Mesendoderm (in vitro differentiated cells): ENCODE measurements at regions not wholly inside any gene's neighbourhood (a gene's known extent, or its start where the extent isn't known, plus 50 kb on each side); places are given as distances from the start of the nearest gene placed in this dataset.
A peak's percentile ranks its signal among the peaks of the same experiment; 100 is the strongest.

Experiments used
- DNase-seq: peaks from one replicate; pipeline ENCODE4 v3.0.0; 2013
- H2AK5ac ChIP-seq: 2 replicates; pipeline ENCODE4 v1.6.1; 2013; ENCODE audit warnings: low read length, inconsistent platforms
- H2BK120ac ChIP-seq: 2 replicates; pipeline ENCODE4 v1.6.1; 2013; ENCODE audit warnings: low read depth, mild to moderate bottlenecking, low read length, moderate library complexity, mixed read lengths
- H2BK15ac ChIP-seq: replicated peaks from 2 replicates; pipeline ENCODE4 v1.6.1; 2013; ENCODE audit warnings: low read depth, mild to moderate bottlenecking, moderate library complexity
- H2BK5ac ChIP-seq: 2 replicates; pipeline ENCODE4 v1.6.1; 2013; ENCODE audit warnings: low read length, inconsistent platforms
- H3K18ac ChIP-seq: 2 replicates; pipeline ENCODE4 v1.6.1; 2013; ENCODE audit warnings: mild to moderate bottlenecking, low read length, mixed read lengths
- H3K23ac ChIP-seq: one replicate; pipeline ENCODE4 v1.6.1; 2013; ENCODE audit warnings: low read length
- H3K27ac ChIP-seq: 2 replicates; pipeline ENCODE4 v1.5.1; 2013; ENCODE audit warnings: low read depth, mild to moderate bottlenecking, inconsistent platforms, low read length, moderate library complexity
- H3K27me3 ChIP-seq: 2 replicates; pipeline ENCODE4 v1.6.1; 2013; ENCODE audit warnings: low read length, control low read depth, mild to moderate bottlenecking, inconsistent platforms; ENCODE audit not compliant: insufficient read depth, poor library complexity
- H3K36me3 ChIP-seq: 2 replicates; pipeline ENCODE4 v1.6.1; 2013; ENCODE audit warnings: low read length, inconsistent platforms; ENCODE audit not compliant: control insufficient read depth, insufficient read depth
- H3K4ac ChIP-seq: one replicate; pipeline ENCODE4 v1.6.1; 2013; ENCODE audit warnings: low read depth, mild to moderate bottlenecking, low read length, moderate library complexity
- H3K4me1 ChIP-seq: 2 replicates; pipeline ENCODE4 v1.6.1; 2013; ENCODE audit warnings: low read depth, low read length, inconsistent platforms; ENCODE audit not compliant: control insufficient read depth
- H3K4me2 ChIP-seq: 2 replicates; pipeline ENCODE4 v1.6.1; 2013; ENCODE audit warnings: low read length
- H3K4me3 ChIP-seq: 2 replicates; pipeline ENCODE4 v1.5.1; 2013; ENCODE audit warnings: mild to moderate bottlenecking, low read length
- H3K56ac ChIP-seq: one replicate; pipeline ENCODE4 v1.6.1; 2013; ENCODE audit warnings: low read length
- H3K79me1 ChIP-seq: 2 replicates; pipeline ENCODE4 v1.6.1; 2013; ENCODE audit warnings: low read length, inconsistent platforms
- H3K79me2 ChIP-seq: 2 replicates; pipeline ENCODE4 v1.6.1; 2013; ENCODE audit warnings: mild to moderate bottlenecking, low read length; ENCODE audit not compliant: control insufficient read depth, insufficient read depth
- H3K9ac ChIP-seq: 2 replicates; pipeline ENCODE4 v1.6.1; 2013; ENCODE audit warnings: low read length, inconsistent platforms
- H4K5ac ChIP-seq: one replicate; pipeline ENCODE4 v1.6.1; 2013; ENCODE audit warnings: low read length
- H4K8ac ChIP-seq: one replicate; pipeline ENCODE4 v1.6.1; 2013; ENCODE audit warnings: low read depth, mild to moderate bottlenecking, control low read depth, low read length, moderate library complexity
- WGBS: extraction: QIAGEN DNeasy Blood & Tissue Kit; methylation state at CpG from one replicate; pipeline ENCODE4 v1.1.7; 2013; ENCODE audit warnings: low lambda C conversion rate, missing lambda C conversion rate; ENCODE audit not compliant: insufficient coverage; ENCODE audit errors: extremely low coverage; 5-methylcytosine and 5-hydroxymethylcytosine counted together

GRCh38 chr5:34522599-34523386 lies 133.3 kb upstream of the RAI14 start:
- Histone ChIP-seq H3K4me1 (no peaks in the 10 kb centered on the region), H3K27me3 (no peaks in the 10 kb centered on the region), H3K9ac (no peak overlapping the region), H3K79me1 (no peaks in the 10 kb centered on the region), H2AK5ac (no peak overlapping the region), H3K4me3 (no peak overlapping the region), H2BK5ac (no peak overlapping the region), H3K79me2 (no peaks in the 10 kb centered on the region), H2BK15ac (no peak overlapping the region), H3K4ac (no peak overlapping the region), H3K23ac (no peak overlapping the region), H4K5ac (no peak overlapping the region), H3K27ac (peak overlapping the region; percentile 7), H3K18ac (no peak overlapping the region), H3K36me3 (no peaks in the 10 kb centered on the region), H3K4me2 (no peak overlapping the region), H2BK120ac (no peak overlapping the region), H3K56ac (no peak overlapping the region), H4K8ac (no peak overlapping the region)
- DNase-seq: peak; percentile 96
- WGBS: no CpG with 5 or more reads among the region's 11 CpGs

- no peak overlapping the region for H3K18ac ChIP-seq
- peak overlapping the region; percentile 28 for H2BK15ac ChIP-seq
- DNase-seq: no peak
- no peak overlapping the region for H2BK5ac ChIP-seq
- no peak overlapping the region for H3K23ac ChIP-seq
- H3K79me2 ChIP-seq: no peaks in the 10 kb centered on the region
- WGBS: no CpG with 5 or more reads among the region's 1 CpG
- H4K5ac ChIP-seq: no peak overlapping the region
- H3K4me1 ChIP-seq: no peaks in the 10 kb centered on the region
- H3K36me3 ChIP-seq: no peaks in the 10 kb centered on the region
- no peak overlapping the region for H2AK5ac ChIP-seq
- H3K4me3 ChIP-seq: no peak overlapping the region
- no peak overlapping the region for H3K27ac ChIP-seq
- no peak overlapping the region for H2BK120ac ChIP-seq
- no peak overlapping the region for H4K8ac ChIP-seq
- H3K56ac ChIP-seq: no peak overlapping the region
- H3K9ac ChIP-seq: no peak overlapping the region
- no peaks in the 10 kb centered on the region for H3K79me1 ChIP-seq
- H3K4me2 ChIP-seq: no peak overlapping the region
- no peaks in the 10 kb centered on the region for H3K27me3 ChIP-seq
- H3K4ac ChIP-seq: no peak overlapping the region
These were observed 132.8 kb upstream of the RAI14 start for GRCh38 chr5:34523387-34523726.

GRCh38 chr5:34524123-34524522 lies 132.0 kb upstream of the RAI14 start:
- Histone ChIP-seq H3K4me3 (no peak overlapping the region), H2AK5ac (no peak overlapping the region), H3K79me1 (no peaks in the 10 kb centered on the region), H3K36me3 (no peaks in the 10 kb centered on the region), H3K4ac (no peak overlapping the region), H4K8ac (no peak overlapping the region), H2BK15ac (no peak overlapping the region), H3K23ac (no peak overlapping the region), H4K5ac (no peak overlapping the region), H3K27me3 (no peaks in the 10 kb centered on the region), H3K18ac (no peak overlapping the region), H3K56ac (no peak overlapping the region), H3K4me2 (no peak overlapping the region), H3K27ac (no peak overlapping the region), H2BK5ac (no peak overlapping the region), H3K9ac (no peak overlapping the region), H3K4me1 (no peaks in the 10 kb centered on the region), H3K79me2 (no peaks in the 10 kb centered on the region), H2BK120ac (no peak overlapping the region)
- WGBS: no CpG with 5 or more reads among the region's 1 CpG
- DNase-seq: no peak

DNA sequence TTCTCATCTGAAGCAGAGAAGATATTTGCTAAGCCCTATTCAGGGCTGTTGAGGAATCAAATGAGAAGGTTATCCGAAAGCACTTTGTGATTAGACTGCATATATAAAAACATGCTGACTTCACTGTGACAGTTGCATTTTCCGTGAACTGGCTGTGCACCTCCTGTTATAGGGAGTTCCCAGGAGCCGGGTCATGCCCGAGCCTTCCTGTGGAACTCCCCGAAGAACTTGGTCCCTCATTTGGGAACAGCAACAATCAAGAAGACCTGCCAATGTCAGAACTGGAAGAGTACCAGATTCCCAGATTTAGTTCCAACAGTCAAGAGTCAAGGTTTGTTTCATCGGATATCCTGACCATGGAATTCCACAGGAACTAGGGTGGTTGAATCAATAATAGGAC lies 130.4 kb upstream of the RAI14 start:
- WGBS: no CpG with 5 or more reads among the region's 6 CpGs
- H2BK5ac ChIP-seq: no peak overlapping the region
- H3K4me1 ChIP-seq: no peaks in the 10 kb centered on the region
- H3K56ac ChIP-seq: no peak overlapping the region
- no peak overlapping the region for H4K8ac ChIP-seq
- DNase-seq: no peak
- no peaks in the 10 kb centered on the region for H3K79me1 ChIP-seq
- H2AK5ac ChIP-seq: no peak overlapping the region
- H3K9ac ChIP-seq: no peak overlapping the region
- H2BK15ac ChIP-seq: no peak overlapping the region
- no peaks in the 10 kb centered on the region for H3K79me2 ChIP-seq
- no peaks in the 10 kb centered on the region for H3K27me3 ChIP-seq
- H2BK120ac ChIP-seq: no peak overlapping the region
- H3K23ac ChIP-seq: no peak overlapping the region
- no peak overlapping the region for H3K4me2 ChIP-seq
- no peak overlapping the region for H4K5ac ChIP-seq
- H3K36me3 ChIP-seq: no peaks in the 10 kb centered on the region
- no peak overlapping the region for H3K4ac ChIP-seq
- H3K27ac ChIP-seq: no peak overlapping the region
- H3K4me3 ChIP-seq: no peak overlapping the region
- H3K18ac ChIP-seq: no peak overlapping the region

DNA sequence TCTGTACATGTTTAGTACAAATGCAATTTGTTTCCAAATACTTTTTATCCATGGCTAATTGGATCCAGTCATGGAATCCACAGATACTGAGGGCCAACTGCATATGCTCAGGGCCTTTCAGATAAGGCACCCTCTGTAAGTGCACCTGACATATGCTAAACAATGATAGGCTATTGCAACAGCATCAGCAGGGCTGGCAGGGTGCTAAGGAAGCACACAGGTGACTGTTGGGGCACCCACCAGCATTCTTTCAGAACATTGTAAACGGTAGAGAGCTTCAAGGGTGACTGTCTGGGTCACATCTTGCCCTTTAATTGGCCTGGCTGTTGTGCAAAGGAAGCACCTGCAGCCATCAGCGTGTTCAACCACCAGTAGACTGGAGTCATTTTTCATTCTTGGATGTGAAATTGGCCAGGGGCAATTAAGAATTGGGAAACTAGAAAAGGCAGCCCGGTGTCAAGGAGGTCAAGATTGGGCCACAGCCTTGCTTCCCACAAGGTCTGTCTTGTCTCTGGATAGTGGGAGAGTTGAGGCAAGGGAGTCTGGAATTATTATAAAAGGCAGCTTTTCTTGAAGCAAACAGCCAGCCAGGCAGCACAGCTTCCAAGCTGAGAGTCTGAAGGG lies 129.3 kb upstream of the RAI14 start:
- Histone ChIP-seq H4K8ac (no peak overlapping the region), H3K23ac (no peak overlapping the region), H2BK15ac (no peak overlapping the region), H3K79me2 (no peaks in the 10 kb centered on the region), H3K4ac (no peak overlapping the region), H3K9ac (no peak overlapping the region), H3K4me1 (no peaks in the 10 kb centered on the region), H3K27me3 (no peaks in the 10 kb centered on the region), H2BK5ac (no peak overlapping the region), H3K27ac (no peak overlapping the region), H4K5ac (no peak overlapping the region), H3K56ac (no peak overlapping the region), H2BK120ac (peak overlapping the region; percentile 3), H3K4me2 (no peak overlapping the region), H3K4me3 (no peak overlapping the region), H3K79me1 (no peaks in the 10 kb centered on the region), H2AK5ac (no peak overlapping the region), H3K36me3 (no peaks in the 10 kb centered on the region), H3K18ac (peak overlapping the region; percentile 39)
- DNase-seq: no peak
- no CpG with 5 or more reads among the region's 3 CpGs for WGBS
